Mucosa of gallbladder (tissue), 1 donor: ENCODE measurements at regions not wholly inside any gene's neighbourhood (a gene's known extent, or its start where the extent isn't known, plus 50 kb on each side); places are given as distances from the start of the nearest gene placed in this dataset.

ENCODE experiments used
- DNase-seq: peaks from one replicate; pipeline ENCODE4 v3.0.0-alpha.2; 2020; ENCODE audit warnings: low spot score
- donor health status: DM: no; HTN: no; CAD: no.

- DNase-seq: no peak
These were observed 60.4 kb upstream of the ADO start for GRCh38 chr10:62744136-62744535.

- no peak for DNase-seq
These were observed 58.9 kb upstream of the ADO start for GRCh38 chr10:62745581-62745980.

GRCh38 chr10:62746951-62747729 is 57.4 kb upstream of the ADO start:
- no peak for DNase-seq

- no peak for DNase-seq
These were observed 56.1 kb upstream of the ADO start for GRCh38 chr10:62748386-62748785.

GRCh38 chr10:62749093-62749683 is 55.3 kb upstream of the ADO start:
- DNase-seq: no peak
